ENCODE measurements at regions not wholly inside any gene's neighbourhood (a gene's known extent, or its start where the extent isn't known, plus 50 kb on each side); places are given as distances from the start of the nearest gene placed in this dataset.

DNA sequence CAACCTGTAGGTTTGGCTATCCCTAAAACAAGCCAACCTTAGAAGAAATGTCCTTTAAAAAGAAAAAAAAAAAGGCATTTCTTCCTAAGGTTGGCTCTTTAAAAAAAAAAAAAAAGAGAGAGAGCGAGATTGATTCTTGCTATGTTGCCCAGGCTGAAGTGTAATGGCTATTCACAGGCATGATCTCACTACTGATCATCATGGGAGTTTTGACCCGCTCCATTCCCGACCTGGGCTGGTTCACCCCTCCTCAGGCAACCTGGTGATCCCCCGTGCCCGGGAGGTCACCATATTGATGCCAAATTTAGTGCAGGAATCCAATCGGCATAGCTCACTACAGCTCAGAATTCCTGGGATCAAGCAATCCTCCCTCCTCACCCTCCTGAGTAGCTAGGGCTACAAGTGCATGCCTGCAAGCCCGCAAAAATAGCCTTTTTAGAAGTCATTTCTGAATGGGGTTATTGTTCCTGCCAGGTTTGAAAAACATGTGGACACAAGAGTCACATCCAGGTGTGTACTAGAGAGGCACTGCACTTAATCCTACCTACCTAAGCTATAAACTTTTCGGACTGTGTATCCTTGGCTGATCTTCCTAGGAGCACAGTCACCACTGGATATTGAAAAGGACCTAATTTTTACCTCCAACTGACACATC, 61.4 kb upstream of the ZCCHC13 start:
- no peak for TF ChIP-seq POLR2A (IDR thresholded peaks at IDR 0.05)
- TF ChIP-seq, protein P1, sequence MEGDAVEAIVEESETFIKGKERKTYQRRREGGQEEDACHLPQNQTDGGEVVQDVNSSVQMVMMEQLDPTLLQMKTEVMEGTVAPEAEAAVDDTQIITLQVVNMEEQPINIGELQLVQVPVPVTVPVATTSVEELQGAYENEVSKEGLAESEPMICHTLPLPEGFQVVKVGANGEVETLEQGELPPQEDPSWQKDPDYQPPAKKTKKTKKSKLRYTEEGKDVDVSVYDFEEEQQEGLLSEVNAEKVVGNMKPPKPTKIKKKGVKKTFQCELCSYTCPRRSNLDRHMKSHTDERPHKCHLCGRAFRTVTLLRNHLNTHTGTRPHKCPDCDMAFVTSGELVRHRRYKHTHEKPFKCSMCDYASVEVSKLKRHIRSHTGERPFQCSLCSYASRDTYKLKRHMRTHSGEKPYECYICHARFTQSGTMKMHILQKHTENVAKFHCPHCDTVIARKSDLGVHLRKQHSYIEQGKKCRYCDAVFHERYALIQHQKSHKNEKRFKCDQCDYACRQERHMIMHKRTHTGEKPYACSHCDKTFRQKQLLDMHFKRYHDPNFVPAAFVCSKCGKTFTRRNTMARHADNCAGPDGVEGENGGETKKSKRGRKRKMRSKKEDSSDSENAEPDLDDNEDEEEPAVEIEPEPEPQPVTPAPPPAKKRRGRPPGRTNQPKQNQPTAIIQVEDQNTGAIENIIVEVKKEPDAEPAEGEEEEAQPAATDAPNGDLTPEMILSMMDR (IDR thresholded peaks at IDR 0.05), result no peak
- Histone ChIP-seq H3K36me3 (no peaks in the 10 kb centered on the region), H3K9me3 (no peaks in the 10 kb centered on the region), H3K4me1 (no peaks in the 10 kb centered on the region), H3K27me3 (no peaks in the 10 kb centered on the region), H3K27ac (peak overlapping the region in 2 of 4 donors; percentile 62 to 70), H3K4me3 (no peak overlapping the region)
- peak in 1 of 3 donors; percentile 44 for DNase-seq

DNA sequence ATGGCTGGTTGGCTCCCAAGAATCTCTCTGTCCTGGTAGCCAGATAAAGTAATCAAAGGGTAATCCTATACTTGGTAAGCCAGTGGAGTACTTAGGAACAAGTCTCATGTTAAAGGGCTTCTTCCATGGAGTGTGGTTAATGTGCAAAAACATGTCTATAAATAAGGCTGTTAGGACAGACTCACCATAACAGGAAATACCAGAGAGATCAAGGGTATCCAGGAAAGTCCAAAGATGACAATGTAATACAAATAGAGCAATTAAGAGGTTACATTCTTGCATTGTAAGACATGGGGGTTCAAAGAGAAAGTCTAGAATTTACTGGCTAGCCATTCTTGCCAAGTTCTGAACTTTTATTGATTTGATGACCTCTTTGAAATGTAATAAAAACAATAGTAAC, 61.9 kb upstream of the ZCCHC13 start:
- Histone ChIP-seq H3K27ac (peak overlapping the region in 2 of 4 donors; percentile 36 to 62), H3K4me3 (no peak overlapping the region), H3K9me3 (no peaks in the 10 kb centered on the region), H3K4me1 (no peaks in the 10 kb centered on the region), H3K27me3 (no peaks in the 10 kb centered on the region), H3K36me3 (no peaks in the 10 kb centered on the region)
- TF ChIP-seq, protein P1 (IDR thresholded peaks at IDR 0.05), result no peak
- TF ChIP-seq POLR2A (IDR thresholded peaks at IDR 0.05), result no peak
- no peak for DNase-seq

DNA sequence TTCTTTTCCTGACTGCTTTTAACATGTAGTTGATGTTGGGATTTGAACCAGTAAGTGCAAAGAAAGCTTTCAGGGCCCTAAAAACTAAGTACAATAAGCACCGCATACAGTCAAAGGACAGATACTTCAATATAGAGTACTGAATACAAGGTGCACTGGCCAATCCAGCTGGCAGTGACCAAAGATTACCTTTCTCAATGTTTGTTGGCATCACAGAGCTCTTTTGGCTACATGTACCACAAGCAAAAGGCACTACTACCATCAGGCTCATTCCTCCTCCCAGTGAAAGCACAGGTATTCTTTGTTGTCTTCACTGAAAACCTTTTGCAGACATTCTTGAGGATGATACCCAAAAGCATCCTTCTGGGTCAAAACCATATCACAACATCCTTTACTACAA, 65.2 kb upstream of the ZCCHC13 start:
- TF ChIP-seq, protein P1 (IDR thresholded peaks at IDR 0.05), result no peak
- TF ChIP-seq POLR2A (IDR thresholded peaks at IDR 0.05), result no peak
- H3K36me3 ChIP-seq, result no peaks in the 10 kb centered on the region
- no peak overlapping the region for H3K27ac ChIP-seq
- no peaks in the 10 kb centered on the region for H3K27me3 ChIP-seq
- no peak for DNase-seq
- H3K4me3 ChIP-seq, result no peak overlapping the region
- H3K4me1 ChIP-seq, result no peaks in the 10 kb centered on the region
- H3K9me3 ChIP-seq, result no peaks in the 10 kb centered on the region

DNA sequence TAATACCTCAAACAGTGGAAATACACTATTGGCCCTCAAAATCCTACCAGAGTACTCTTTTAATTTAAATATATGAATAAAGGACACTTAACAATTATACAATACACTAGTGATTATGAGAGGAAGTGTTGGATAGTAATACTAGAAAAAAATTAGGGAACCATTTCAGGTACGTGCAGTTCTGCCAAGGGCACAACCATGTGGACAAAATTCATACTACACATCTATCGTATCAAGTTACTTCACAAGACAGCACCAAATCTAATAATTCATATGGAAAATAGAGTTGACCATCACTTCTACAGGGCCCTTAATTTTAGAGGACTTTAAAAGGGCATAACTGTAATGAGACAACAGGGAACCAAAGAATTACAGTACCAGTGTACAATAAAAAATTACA, 69.2 kb upstream of the ZCCHC13 start:
- Histone ChIP-seq H3K4me1 (no peaks in the 10 kb centered on the region), H3K27me3 (no peaks in the 10 kb centered on the region), H3K36me3 (no peaks in the 10 kb centered on the region), H3K27ac (no peak overlapping the region), H3K4me3 (no peak overlapping the region), H3K9me3 (no peaks in the 10 kb centered on the region)
- DNase-seq, result no peak
- TF ChIP-seq POLR2A (IDR thresholded peaks at IDR 0.05), result no peak
- TF ChIP-seq, protein P1 (IDR thresholded peaks at IDR 0.05), result no peak

DNA sequence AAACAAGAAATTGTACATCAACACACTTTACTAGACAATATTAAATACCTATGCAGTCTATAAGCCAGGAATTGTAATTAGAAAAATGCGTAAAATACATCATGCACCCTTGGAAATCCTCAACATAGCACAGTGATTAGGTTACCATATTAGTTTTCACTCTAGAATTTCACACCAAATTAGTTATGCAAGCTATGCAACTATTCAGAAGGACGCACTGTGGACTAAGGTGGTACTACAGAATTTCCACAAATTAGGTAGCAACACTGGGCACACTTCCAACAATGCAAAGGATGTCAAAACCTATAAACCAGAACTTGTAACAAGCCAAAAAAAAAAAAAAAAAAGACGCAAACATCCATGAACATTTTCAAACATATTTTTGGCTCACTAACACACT, 71.1 kb upstream of the ZCCHC13 start:
- no peak overlapping the region for H3K27ac ChIP-seq
- no peak for TF ChIP-seq POLR2A (IDR thresholded peaks at IDR 0.05)
- TF ChIP-seq, protein P1 (IDR thresholded peaks at IDR 0.05), result peak in 2 of 6 experiments; percentile 4 to 9

More for the DNA sequence above, 71.1 kb upstream of the ZCCHC13 start:
- Histone ChIP-seq H3K4me3 (no peak overlapping the region), H3K27me3 (no peaks in the 10 kb centered on the region), H3K9me3 (no peaks in the 10 kb centered on the region), H3K4me1 (no peaks in the 10 kb centered on the region), H3K36me3 (peaks cover 0 to 3% (median 0%) of the 10 kb centered on the region in 3 donors)
- DNase-seq, result no peak
